Lower lobe of right lung (tissue), 2 donors: ENCODE measurements at regions not wholly inside any gene's neighbourhood (a gene's known extent, or its start where the extent isn't known, plus 50 kb on each side); places are given as distances from the start of the nearest gene placed in this dataset.
"Not testable (repeated sequence)": the region's sequence is repeated elsewhere in the genome, so short reads cannot be mapped to it uniquely, and the experiment has no call there.

Source experiments
- ATAC-seq, 2 donors: fragments of 200-7000 bp; cut with Tn5 transposase; one replicate each; pipeline ENCODE4 v1.9.1; 2020 to 2022; ENCODE audit warnings: mild to moderate bottlenecking in 2 of 2, moderate library complexity in 2 of 2
- DNase-seq: peaks from one replicate; pipeline ENCODE4 v3.0.0-alpha.2; 2020
- H3K27ac ChIP-seq: fragments of 200-600 bp; one replicate; pipeline ENCODE4 v1.8.0; 2022
- H3K27me3 ChIP-seq: fragments of 200-600 bp; one replicate; pipeline ENCODE4 v1.8.0; 2022; ENCODE audit warnings: low read depth
- H3K36me3 ChIP-seq: fragments of 200-600 bp; one replicate; pipeline ENCODE4 v1.8.0; 2022; ENCODE audit warnings: mild to moderate bottlenecking
- H3K4me1 ChIP-seq: fragments of 200-600 bp; one replicate; pipeline ENCODE4 v1.8.0; 2022
- H3K4me3 ChIP-seq: fragments of 200-600 bp; one replicate; pipeline ENCODE4 v1.8.0; 2022; ENCODE audit warnings: mild to moderate bottlenecking
- H3K9me3 ChIP-seq: fragments of 200-600 bp; one replicate; pipeline ENCODE4 v1.8.0; 2022
- intact Hi-C: fragments of 100-400 bp; cut with DNase I; formaldehyde crosslinking; loops from one replicate; pipeline ENCODE4 v1.11.0; 2022
- TF ChIP-seq, protein P1 (sequence below): fragments of 200-600 bp; IDR thresholded peaks from one replicate; pipeline ENCODE4 v1.8.0; 2022; ENCODE audit warnings: antibody characterized with exemption, mild to moderate bottlenecking
- donor health status: DM: no; HTN: yes; CAD: no; lungs with severe emphysema.

DNA sequence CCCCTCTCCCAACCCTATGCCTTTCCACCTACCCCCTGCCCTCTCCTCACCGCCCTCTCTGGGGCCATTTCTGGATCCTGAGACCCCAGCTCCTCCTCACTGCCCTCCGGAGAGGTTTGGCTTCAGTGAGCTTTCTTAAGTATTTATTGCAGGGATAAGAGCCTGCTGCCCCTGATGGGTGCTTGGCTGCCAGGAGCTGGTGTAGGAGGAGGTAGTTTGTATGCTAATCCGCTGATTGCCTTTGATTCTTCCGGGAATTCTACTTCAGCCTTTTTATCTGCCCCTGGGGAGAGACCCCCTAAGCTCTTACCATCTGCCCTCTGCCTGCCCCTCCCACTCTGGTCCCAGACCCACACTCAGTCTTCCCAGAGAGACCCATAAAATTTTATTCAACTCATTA, 263.5 kb upstream of the PODXL start:
- Histone ChIP-seq H3K27me3 (no peaks in the 10 kb centered on the region), H3K36me3 (no peaks in the 10 kb centered on the region), H3K4me3 (no peak overlapping the region), H3K9me3 (no peaks in the 10 kb centered on the region), H3K4me1 (no peaks in the 10 kb centered on the region), H3K27ac (no peak overlapping the region)
- ATAC-seq (no peak), DNase-seq (no peak)
- intact Hi-C loops = no loop called here
- TF ChIP-seq, protein P1, sequence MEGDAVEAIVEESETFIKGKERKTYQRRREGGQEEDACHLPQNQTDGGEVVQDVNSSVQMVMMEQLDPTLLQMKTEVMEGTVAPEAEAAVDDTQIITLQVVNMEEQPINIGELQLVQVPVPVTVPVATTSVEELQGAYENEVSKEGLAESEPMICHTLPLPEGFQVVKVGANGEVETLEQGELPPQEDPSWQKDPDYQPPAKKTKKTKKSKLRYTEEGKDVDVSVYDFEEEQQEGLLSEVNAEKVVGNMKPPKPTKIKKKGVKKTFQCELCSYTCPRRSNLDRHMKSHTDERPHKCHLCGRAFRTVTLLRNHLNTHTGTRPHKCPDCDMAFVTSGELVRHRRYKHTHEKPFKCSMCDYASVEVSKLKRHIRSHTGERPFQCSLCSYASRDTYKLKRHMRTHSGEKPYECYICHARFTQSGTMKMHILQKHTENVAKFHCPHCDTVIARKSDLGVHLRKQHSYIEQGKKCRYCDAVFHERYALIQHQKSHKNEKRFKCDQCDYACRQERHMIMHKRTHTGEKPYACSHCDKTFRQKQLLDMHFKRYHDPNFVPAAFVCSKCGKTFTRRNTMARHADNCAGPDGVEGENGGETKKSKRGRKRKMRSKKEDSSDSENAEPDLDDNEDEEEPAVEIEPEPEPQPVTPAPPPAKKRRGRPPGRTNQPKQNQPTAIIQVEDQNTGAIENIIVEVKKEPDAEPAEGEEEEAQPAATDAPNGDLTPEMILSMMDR = no peak

- H3K4me1 ChIP-seq = no peaks in the 10 kb centered on the region
- H3K4me3 ChIP-seq = no peak overlapping the region
- H3K27ac ChIP-seq = no peak overlapping the region
- H3K36me3 ChIP-seq = no peaks in the 10 kb centered on the region
- TF ChIP-seq, protein P1 = no peak
- no peaks in the 10 kb centered on the region for H3K27me3 ChIP-seq
- intact Hi-C loops = no loop called here
- no peak for ATAC-seq
- DNase-seq = no peak
- H3K9me3 ChIP-seq = no peaks in the 10 kb centered on the region
Observed at GRCh38 chr7:131816391-131817007, 260.1 kb upstream of the PODXL start.

GRCh38 chr7:131808736-131809135, 252.3 kb upstream of the PODXL start:
- no peak overlapping the region for H3K4me3 ChIP-seq
- TF ChIP-seq, protein P1 = no peak
- no peaks in the 10 kb centered on the region for H3K9me3 ChIP-seq
- intact Hi-C loops = no loop called here
- H3K4me1 ChIP-seq = no peaks in the 10 kb centered on the region
- H3K27me3 ChIP-seq = peaks cover 7% of the 10 kb centered on the region
- no peak for DNase-seq
- ATAC-seq = no peak
- H3K27ac ChIP-seq = no peak overlapping the region
- H3K36me3 ChIP-seq = no peaks in the 10 kb centered on the region

DNA sequence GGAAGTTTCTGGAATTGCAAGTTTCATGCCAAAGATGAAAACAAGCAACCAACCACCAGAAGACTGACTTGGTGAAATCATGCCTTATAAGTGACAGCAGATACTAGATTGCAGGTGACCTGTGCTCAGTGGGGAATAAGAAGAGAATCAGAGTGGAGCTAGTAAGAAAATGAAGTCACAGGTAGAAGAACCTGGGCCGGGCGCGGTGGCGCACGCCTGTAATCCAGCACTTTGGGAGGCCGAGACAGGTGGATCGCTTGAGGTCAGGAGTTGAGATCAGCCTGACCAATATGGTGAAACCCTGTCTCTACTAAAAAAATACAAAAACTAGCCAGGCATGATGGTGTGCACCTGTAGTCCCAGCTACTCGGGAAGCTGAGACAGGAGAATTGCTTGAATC, 251.7 kb upstream of the PODXL start:
- ATAC-seq, intact Hi-C loops, H3K4me3 ChIP-seq, H3K27ac ChIP-seq, H3K4me1 ChIP-seq, H3K9me3 ChIP-seq, H3K27me3 ChIP-seq, DNase-seq, H3K36me3 ChIP-seq: not testable (repeated sequence)

DNA sequence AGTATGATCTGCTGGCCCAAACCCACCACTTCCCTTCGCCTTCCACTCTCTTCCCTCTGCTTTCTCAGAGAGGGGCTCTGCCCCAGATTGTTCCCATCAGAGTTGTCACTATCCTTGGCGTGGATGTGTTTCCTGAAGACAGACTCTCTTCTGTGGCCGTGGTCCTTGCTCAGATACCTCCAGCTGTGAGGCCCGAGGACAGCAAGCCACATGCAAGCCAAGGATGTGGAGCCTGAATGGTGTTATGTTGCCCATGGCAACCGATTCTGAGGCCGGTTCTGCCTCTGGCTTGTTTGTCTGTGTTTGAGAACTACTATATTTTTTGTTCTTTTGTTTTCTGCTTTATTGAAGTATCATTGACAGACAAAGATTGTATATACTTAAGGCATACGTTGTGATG, 247.4 kb upstream of the PODXL start:
- Histone ChIP-seq H3K9me3 (no peaks in the 10 kb centered on the region), H3K4me3 (no peak overlapping the region), H3K27ac (no peak overlapping the region), H3K4me1 (no peaks in the 10 kb centered on the region), H3K36me3 (no peaks in the 10 kb centered on the region), H3K27me3 (peaks cover 7% of the 10 kb centered on the region)
- TF ChIP-seq, protein P1 = no peak
- ATAC-seq (no peak), DNase-seq (no peak)
- intact Hi-C loops = no loop called here

- no peak overlapping the region for H3K4me3 ChIP-seq
- no peaks in the 10 kb centered on the region for H3K36me3 ChIP-seq
- H3K4me1 ChIP-seq = no peaks in the 10 kb centered on the region
- H3K9me3 ChIP-seq = no peaks in the 10 kb centered on the region
- no peak for ATAC-seq
- no peaks in the 10 kb centered on the region for H3K27me3 ChIP-seq
- DNase-seq = no peak
- H3K27ac ChIP-seq = no peak overlapping the region
- TF ChIP-seq, protein P1 = no peak
- intact Hi-C loops = no loop called here
Observed at GRCh38 chr7:131802195-131802864, 245.9 kb upstream of the PODXL start.
